Activated gamma-delta T cell (primary cell): ENCODE measurements at regions not wholly inside any gene's neighbourhood (a gene's known extent, or its start where the extent isn't known, plus 50 kb on each side); places are given as distances from the start of the nearest gene placed in this dataset.

ENCODE experiments used
- DNase-seq: peaks from one replicate; lab custom pipeline; 2025; lab: John Stamatoyannopoulos, UW

DNA sequence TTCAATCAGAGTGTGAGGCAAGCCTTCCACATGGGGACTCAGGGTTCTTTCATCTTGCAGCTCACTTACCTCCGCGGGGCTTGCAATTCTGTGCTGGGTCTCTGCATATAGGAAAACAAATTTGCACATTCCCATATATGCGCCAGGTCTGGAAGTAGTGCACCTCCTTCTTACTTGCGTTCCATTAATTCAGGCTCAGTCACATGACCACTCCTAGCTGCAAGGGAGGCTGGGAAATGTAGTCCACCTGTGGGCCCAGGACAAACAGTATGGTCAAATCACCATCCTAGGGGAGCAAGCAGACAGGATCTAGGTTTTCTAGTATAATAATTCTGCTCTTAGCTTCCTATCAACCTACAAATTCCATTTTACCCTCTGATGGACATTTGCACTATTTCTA is 160.4 kb downstream of the AACS start:
- DNase-seq: no peak

DNA sequence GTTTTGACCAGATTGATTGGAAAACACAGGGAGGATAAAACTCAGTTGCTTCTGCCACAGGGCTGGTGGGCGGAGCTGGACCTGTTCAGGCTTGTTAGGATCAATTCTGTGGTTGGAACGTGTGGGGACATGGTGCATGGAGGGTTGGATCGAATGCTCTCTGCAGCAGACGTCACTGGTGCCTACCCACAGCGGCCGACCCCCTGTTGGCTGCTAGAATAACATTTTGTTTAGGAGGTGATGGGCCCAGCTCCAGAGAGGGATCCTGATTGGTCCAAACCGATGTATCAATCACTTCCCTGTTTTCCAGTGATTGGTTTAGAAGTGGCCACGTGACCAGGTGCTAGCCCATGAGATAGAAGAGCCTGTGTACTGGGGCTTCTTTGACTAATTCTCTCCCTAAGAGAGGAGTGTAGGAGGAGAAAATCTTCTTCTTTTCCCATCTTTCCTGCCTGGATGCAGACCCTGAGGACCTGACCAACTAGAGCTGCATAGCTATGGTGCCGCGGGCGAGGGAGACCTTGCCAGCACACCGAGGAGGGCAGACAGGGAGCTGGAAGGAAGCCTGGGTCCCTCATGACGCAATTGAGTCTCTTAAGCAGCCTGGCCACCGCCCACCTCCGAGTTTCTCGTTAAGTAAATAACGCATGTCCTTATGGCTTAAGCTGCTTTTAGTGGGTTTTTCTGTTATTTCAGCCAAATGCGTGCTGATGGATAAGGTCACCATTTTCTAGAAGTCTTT is 163.5 kb downstream of the AACS start:
- DNase-seq: no peak

DNA sequence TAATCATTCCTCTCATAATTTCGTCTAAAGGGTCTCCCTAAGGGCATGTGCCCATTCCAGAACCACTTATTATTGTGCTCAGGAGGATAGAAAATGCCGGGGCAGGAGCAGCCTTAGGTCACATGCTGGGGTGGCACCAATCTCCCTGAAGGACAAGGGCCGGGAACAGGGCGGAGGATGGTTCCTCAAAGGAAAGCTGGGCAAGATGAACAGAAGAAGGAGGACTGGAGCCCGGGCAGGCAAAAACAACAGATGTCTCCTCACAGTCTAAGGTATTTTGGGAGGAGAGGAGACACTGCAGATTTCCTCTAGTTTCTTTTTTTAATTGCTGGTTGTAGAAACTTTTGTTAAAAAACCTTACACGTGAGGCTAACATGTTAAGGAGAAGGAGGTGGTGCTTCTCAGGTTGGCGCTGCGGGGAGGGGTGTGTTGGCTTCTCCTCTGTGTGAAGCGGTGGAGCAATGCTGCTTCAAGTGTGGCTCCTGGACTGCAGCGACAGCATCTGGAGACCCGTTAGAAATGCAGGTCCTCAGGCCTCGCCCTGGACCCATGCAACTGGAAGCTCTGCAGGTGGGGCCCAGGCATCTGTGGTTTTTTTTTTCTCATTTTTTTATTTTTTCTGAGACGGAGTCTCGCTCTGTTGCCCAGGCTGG is 164.8 kb downstream of the AACS start:
- no peak for DNase-seq

DNA sequence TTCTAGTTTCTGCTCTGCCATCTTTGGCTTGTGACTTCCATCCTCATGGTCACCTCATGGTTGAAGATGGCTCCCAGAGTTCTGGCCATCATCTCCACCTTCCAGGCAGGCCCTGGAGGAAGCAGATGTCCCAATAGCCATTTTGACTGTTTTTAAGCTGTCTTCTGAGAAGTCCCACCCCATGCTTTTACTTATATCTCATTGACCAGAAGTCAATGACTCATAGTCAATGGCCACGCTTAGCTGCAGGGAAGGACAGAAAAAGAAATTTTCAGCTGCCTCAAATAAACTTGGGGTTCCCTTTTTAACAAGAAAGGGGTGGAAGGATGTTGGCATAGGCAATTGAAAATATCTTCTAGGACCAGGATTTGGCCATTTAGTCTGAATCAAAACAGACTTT is 168.1 kb downstream of the AACS start:
- DNase-seq: no peak

DNA sequence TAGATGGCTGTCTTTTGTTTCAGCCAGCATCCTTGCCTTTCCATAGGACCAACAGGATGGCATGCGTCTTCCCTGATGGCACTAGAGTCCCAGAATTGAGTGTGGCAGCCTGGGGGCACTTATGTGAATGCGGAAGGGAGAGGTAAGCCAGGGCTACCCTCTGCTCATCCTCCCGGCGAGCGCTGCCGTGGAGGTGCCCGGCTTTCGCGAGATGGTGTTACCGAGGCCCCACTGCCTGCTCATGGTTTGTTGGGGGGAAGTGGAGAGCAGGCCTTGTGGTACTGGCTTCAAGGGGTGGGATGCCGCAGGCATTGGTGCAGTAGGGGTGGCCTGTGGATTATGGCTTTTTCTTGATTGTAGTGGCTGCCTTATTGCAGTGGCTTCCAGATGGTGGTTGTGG is 174.3 kb downstream of the AACS start:
- no peak for DNase-seq

DNA sequence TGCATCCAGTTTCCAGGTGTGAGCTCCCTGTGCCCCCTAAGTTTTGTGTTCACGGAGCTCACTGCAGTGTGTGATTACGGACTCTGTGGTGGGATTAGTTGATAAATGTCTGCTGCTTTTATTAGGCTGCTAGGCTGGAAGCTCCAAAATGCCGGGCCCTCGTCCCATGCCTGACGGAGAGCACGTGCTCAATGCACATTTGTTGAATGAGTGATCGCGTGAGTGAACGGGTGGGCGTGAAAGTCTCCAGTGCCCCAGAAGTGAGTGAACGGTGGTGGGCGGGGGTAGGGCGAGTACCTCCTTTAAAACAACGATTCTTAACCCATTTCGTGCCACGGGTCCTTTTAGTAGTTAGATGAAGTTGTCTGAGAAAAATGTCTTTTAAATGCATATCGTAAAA is 175.5 kb downstream of the AACS start:
- no peak for DNase-seq

DNA sequence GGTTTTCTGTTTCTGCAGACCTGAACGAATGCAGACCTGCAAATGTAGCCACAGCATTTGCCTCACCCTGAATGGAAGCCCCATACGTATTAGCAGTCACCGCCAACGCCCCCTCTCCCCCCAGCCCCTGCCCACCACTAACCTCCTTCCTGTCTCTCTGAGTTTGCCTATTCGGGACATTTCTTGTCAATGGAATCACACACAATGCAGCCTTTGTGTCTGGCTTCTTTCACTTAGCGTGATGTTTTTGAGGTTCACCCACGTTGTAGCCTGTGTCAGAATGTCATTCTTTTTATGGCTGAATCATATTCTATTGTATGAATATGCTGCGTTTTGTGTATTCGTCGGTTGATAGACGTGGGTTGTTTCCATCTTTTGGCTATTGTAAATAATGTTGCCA is 178.6 kb downstream of the AACS start:
- no peak for DNase-seq

DNA sequence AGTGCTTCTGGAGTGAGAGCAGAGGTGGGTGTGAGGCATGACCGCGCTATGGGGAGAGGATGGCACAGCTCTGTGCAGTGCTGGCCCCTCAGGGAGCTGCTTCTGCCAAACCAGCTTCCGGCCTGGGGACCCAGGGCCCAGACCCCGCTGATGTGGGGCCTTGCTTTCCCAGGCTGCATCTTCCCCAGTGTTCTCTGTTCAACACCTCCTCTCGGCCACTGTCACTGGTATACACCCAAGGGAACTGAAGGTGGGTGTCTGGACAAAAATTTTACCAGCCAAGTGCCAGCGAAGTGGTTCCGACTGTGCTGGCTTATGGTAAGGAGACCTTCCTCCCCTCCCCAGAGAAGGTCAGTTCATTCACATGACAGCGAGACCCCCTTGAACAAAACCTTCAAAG is 179.1 kb downstream of the AACS start:
- no peak for DNase-seq

DNA sequence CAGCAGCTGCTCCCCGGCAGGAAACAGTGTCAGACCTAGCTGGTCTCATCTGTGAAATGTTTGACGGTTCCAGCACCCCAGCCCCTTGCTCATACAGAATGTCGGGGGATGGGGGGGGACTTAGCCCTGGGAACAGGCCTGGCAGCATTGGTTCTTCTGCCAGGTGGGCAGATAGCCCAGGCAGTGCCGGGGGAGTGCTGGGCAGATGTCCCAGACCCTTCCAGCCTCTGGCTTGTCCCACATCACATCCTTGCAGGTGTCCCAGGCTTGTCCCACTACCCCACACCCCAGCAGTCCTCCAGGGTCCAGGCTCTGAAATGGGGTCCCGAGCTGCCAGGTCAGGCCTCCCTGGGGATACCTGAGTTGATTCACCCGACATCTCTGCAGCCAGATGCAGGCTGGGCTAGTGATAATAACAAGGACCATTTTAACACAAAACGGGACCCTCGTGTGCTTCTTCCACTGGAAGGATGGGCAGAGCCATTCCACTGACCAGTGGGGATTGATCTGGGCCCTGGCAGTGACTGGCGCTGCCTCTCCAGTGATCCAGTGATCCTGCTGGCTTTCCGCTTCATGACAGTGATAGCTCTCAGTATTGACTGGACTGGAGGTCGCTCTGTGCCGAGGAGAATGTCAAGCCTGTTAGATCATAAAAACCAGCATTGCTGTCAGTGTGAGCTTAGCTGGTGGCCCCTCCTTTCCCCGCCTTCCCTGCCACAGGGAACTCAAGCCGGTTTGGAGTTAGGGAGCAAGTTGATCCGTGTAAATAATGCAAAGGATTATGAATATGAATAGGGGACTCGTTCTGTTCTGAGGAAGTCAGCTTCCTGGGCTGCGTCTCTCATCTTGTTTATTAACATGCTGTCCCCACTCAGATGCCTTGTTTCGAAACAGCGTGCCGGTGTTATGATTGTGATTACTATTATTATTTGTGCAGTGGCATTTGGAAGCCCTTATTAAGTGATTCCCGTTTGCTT is 180.6 kb downstream of the AACS start:
- DNase-seq: no peak

DNA sequence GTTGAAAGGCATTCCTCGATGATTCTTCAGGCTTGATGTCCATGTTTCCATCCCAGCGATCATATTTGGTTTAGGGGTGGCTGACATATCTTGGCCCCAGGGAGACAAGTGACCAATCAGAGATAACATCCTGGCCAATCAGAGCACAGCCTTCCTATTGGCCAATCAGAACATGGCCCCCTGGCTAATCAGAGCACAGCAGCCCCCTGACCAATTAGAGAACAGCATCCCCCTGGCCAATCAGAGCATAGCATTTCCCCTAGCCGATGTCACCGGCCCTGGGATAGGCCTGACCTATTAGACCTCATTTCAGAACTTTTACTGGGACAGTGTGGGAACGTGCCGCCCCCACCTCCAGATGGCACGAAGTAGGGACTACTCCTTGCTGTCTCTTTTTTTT is 182.2 kb downstream of the AACS start:
- no peak for DNase-seq

DNA sequence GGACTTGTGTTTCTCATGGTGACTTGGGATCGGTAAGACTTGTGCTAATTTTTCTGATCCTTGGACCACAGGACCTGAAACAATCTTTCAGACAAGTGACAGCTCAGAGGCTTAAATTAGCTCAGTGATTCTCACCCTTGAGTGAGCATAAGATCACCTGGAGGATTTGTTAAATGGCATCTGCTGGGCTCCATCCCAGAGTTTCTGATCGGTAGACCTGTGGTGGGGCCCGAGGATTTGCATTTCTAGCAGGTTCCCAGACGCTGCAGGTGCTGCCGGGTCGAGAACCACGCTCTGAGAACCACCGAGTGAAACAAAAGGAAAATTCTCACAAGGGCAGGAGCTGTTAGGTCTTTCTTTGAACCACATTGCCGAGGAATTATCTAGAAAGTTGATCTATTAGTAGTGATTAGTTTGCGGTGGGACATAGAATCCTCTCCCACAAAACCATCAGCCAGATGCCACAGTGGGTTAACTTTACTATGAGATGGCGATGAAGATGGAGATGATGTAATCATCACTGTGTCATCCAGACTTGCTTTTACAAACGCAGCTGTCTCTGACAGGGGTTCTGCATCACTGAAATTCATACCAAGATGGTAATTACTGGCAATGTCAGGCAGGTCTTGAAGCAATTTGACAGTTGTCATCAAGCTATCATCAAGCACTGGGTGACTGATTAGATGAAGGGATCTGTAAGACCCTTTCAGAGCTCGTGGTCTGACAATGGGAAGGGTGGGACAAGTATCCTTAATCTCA is 184.0 kb downstream of the AACS start:
- DNase-seq: no peak

DNA sequence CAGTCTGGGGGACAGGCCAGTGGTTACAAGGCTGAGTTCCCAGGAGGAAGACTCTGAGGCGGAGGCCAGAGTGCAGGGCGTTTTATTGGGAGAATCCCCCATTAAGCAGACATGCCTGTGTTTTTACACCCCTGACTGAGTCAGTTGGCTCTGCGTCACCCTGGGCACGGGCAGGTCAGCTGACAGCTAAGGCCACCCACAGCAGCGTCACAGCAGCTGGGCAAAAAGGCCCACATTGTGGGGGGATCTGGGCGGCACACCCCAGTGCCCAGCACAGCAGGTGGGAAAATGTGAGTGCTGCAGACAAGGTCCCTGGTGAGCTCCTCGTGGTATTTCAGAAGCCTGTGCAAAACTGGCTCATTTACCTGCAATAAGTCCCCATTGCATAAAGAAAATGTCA is 184.7 kb downstream of the AACS start:
- no peak for DNase-seq

DNA sequence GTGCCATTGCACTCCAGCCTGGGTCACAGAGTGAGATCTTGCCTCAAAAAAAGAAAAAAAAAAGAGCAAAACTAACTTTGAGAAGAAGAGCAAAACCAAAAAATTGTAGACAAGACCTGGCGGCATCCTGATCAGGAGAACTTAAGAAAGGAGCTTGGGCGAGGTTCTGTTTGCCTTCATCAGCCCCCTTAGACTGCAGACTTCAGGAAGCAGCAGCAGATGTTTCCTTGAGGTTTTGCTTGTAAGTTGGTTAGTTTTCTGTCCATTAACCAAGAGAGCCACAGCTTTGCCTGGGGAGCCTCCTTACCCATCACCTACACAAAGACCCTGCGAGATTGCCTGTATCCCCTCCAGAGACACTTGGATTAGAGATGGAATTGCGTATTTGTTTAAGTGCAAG is 189.0 kb downstream of the AACS start:
- DNase-seq: no peak

DNA sequence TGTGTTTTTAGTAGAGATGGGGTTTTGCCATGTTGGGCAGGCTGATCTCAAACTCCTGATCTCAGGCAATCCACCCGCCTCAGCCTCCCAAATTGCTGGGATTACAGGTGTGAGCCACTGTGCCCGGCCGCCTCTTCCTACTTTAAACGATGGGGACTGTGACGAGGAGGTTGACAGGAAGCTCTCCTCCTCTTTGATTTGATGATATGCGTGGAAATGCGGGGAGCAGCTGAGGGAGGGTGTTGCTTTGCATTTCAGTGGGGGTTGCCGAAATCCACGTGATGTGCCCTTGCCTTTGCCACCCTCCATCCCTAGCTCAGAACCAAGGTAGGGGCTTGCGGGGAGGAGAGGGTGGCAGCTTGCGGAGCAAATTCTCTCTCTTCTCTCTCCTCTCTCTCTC is 189.6 kb downstream of the AACS start:
- no peak for DNase-seq

DNA sequence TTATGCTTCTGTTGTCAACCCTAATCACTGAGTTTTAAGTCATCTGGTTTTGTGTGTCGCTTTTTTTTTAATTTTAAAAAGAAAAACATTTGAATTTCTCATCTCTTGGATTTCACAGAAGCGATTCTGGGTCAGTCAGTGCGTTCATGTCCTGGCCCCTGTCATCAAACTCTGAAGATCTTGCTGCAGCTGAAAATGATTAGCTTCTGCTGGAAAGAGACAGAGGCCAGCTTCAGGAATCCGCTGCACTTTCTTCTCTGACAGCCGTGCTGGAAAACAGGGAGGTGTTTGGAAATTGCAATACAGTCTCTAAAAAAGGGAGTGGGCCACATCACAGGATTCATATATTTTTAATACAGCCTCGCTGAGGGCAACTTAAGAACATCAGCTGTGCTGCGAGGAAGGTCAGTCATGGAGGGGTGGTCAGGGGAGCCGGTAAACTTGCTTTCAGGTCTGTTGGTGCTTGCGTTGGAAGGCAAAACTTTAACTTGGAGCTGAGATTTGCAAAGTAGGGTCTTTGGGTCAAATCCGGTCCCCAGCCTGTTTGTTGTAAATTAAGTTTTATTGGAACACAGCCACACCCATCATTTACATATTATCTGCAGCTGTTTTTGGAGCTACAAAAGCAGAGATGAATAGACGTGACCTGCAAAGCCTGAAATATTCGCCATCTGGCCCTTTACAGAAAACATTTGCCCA is 190.8 kb downstream of the AACS start:
- DNase-seq: no peak

DNA sequence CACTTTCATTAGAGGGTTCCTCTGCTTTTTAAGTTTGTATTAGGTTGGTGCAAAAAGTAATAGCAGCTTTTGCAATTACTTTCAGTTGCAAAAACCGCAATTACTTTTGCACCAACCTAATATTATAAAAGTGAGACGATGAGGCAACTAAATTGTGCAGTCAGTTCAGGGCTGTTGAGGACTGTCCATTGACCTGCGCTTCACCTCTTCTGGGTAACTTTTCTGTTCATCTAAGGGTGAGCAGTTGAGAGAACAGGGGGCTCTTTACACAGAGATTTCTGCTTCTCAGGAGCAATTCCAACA is 191.3 kb downstream of the AACS start:
- no peak for DNase-seq

DNA sequence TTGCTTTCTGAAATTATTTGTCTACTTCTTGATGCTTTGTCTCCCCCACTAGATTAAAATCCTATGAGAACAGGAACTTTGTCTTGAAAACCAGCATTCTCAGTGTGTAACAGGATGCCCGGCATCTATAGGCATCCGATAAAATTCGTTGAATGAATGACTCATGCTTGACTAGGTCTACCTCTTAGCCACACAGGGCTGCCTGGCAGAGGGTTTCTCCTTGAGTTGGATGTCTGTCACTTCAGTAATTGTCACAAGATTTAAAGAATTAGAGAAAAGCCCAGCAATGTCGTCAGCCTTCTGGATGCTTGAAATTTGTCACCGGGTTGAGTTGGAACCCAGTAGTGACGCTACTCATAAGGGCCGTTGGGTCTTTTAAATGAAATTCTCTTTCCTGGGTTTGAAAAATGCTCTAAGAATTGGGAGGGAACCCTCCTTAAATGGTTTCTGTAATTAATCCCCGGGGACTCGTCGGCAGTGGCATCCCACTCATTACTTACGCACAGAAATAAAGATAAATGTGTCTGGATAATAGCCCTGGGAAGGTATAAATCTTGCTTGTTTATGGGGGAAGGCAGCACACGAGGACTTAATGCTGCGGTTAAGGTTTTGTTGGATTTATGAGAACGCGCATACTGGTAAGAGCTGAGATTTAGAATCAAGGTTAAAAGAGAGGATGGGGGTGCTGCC is 194.1 kb downstream of the AACS start:
- no peak for DNase-seq

DNA sequence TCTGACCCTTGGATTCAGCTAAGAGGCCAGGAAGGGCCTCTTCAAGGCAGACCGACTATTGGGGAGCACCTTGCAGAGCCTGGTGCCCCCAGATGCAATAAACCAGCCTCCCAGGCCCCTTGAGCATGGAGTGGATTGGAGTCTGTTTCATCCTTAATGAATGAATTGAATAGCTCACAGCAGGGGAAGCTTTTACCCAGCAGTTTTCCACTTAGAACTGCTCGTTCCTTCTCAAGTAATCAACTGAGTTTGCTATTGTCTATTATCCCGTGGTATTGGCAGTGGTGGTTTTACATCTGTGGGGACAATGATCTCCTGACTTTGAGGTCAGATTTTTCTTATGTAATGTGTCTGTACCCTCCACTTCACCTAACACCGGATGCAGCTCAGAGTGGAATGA is 197.6 kb downstream of the AACS start:
- no peak for DNase-seq

DNA sequence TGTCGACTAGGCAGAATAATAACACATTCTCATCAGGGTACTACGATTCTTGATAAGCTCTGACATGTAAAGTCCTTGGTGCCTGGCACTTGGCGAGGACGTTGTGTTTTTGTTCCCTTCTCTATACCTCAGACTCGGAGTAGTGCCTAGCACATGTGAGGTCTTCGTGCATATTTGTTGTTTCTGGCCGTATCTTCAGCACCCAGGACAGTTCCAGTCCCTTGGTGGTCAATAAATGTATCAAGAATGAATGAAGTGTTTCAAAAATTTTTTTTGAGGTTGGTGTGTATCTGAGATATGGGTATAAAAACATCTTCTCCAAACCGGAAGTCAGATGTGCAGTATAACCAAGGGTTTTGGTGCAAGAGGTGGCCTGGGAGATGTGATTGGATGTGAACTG is 198.2 kb downstream of the AACS start:
- no peak for DNase-seq

DNA sequence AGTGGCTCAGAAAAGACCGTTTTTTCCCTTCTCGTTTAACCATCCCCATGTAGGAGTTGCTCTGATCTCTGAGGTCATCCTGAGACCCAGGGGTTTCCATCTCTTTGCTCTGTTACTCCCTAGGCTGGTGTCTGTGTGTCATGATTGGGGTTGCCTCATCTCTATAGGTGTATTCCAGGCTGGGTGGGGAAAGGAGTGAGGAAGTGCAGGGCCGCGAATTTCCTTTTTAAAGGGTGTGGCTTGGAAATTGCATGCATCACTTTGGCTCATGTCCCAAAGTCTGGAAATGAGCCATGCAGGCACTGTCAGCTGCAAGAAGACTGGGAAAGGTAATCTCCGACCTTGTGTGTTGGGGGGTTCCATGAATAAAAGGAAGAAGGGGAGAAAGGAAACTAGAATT is 201.9 kb downstream of the AACS start:
- DNase-seq: no peak

DNA sequence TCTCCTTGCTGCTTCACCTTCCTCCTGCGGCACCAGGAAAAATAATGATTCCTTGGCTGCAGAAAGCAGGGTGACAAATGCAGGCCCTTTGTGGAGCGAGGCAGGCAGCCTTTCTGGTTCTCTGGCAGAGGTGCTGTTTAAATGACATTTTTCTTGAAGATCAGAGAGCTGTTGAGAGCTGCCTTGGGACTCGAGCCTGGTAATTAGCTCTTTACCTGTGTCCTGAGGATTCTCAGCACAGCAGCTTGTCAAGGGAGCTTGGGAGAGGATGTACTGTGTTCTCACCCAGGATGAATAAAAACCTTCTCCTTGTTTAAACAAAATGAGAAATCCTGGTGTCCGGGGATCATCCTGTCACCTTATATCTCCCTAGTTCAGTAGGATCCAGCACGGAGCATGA is 204.0 kb downstream of the AACS start:
- DNase-seq: no peak
